Fibroblast of pulmonary artery (primary cell): ENCODE measurements at regions not wholly inside any gene's neighbourhood (a gene's known extent, or its start where the extent isn't known, plus 50 kb on each side); places are given as distances from the start of the nearest gene placed in this dataset.
"Not testable (repeated sequence)": the region's sequence is repeated elsewhere in the genome, so short reads cannot be mapped to it uniquely, and the experiment has no call there.

Source experiments
- DNase-seq: peaks from one replicate; pipeline ENCODE4 v3.0.0-alpha.2; 2010; ENCODE audit warnings: low read depth
- H3K4me3 ChIP-seq: replicated peaks from 2 replicates; pipeline ENCODE4 v1.5.1; 2011; ENCODE audit warnings: low read depth, mild to moderate bottlenecking, control low read depth, low read length, moderate library complexity
- TF ChIP-seq, protein P1 (sequence below): IDR thresholded peaks from 2 replicates; pipeline ENCODE4 v1.5.1; 2011; ENCODE audit warnings: mild to moderate bottlenecking, control low read depth, low read length, inconsistent platforms; ENCODE audit errors: missing control alignments

DNA sequence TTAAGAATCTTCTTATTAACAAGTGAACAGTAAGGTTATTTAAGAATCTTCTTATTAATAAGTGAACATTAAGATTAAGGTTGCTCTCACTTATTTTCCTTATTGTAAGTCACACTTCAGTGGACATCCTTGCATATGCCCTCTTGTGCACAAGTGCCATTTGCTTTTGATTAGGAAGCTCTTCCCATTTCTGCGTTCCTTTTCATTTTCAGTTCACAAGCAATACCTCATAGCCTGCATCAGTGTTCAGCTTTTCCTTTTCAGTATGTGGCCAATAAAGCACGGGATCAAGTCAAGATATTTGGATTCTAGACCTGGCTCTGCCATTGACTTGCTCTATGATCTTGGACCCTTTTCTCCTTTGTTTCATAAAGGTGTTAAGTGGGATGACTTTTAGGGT is 158.7 kb downstream of the DISP1 start:
- TF ChIP-seq, protein P1, sequence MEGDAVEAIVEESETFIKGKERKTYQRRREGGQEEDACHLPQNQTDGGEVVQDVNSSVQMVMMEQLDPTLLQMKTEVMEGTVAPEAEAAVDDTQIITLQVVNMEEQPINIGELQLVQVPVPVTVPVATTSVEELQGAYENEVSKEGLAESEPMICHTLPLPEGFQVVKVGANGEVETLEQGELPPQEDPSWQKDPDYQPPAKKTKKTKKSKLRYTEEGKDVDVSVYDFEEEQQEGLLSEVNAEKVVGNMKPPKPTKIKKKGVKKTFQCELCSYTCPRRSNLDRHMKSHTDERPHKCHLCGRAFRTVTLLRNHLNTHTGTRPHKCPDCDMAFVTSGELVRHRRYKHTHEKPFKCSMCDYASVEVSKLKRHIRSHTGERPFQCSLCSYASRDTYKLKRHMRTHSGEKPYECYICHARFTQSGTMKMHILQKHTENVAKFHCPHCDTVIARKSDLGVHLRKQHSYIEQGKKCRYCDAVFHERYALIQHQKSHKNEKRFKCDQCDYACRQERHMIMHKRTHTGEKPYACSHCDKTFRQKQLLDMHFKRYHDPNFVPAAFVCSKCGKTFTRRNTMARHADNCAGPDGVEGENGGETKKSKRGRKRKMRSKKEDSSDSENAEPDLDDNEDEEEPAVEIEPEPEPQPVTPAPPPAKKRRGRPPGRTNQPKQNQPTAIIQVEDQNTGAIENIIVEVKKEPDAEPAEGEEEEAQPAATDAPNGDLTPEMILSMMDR, result no peak

DNA sequence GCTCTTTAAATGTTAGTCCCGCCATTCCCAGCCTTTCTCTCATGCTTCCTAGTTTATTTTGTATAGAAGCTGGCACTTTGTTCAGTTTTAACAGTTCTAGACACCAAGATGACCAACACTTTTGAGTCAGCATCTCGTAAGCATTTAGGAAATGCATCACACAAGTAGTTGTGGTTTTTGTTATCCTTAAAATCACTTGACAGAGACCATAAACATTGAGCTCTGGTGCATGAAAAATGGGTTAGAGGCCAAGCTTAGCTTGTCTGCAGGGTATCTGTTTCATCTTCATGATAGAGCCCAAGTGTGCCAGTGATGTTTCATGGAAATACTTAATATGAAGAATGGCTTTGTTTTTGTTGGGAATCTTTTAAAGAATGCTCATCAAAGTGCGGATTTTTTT is 159.7 kb downstream of the DISP1 start:
- DNase-seq, result peak; percentile 86
- TF ChIP-seq, protein P1, result no peak

More for the DNA sequence above, 158.7 kb downstream of the DISP1 start:
- no peak overlapping the region for H3K4me3 ChIP-seq
- DNase-seq, result no peak

GRCh38 chr1:222975472-222976122 is 160.8 kb downstream of the DISP1 start:
- H3K4me3 ChIP-seq, result no peak overlapping the region
- TF ChIP-seq, protein P1, result no peak
- peak; percentile 40 for DNase-seq

More for the DNA sequence above, 159.7 kb downstream of the DISP1 start:
- H3K4me3 ChIP-seq, result no peak overlapping the region

DNA sequence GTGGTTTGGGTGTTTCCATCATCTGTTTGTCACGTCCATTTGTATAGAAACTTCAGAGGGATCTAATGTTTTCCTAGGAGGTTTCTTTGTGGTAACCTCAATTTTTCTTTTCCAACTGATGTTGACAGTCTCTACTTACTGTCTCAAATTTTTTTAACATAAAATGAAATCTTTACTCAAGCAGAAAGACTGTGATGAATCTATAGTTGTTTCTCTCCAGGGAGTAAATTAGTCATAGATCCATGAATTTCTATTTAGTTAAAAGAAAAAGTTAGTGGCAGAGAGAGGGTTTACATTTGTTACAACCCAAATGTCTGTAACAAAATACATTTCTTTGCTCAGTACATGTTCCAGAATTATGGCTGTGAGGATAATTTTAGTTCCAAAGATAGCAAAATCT is 161.6 kb downstream of the DISP1 start:
- TF ChIP-seq, protein P1, result no peak

GRCh38 chr1:222977294-222977693 is 162.5 kb downstream of the DISP1 start:
- DNase-seq, H3K4me3 ChIP-seq: not testable (repeated sequence)

More for the DNA sequence above, 161.6 kb downstream of the DISP1 start:
- no peak for DNase-seq
- H3K4me3 ChIP-seq, result no peak overlapping the region

DNA sequence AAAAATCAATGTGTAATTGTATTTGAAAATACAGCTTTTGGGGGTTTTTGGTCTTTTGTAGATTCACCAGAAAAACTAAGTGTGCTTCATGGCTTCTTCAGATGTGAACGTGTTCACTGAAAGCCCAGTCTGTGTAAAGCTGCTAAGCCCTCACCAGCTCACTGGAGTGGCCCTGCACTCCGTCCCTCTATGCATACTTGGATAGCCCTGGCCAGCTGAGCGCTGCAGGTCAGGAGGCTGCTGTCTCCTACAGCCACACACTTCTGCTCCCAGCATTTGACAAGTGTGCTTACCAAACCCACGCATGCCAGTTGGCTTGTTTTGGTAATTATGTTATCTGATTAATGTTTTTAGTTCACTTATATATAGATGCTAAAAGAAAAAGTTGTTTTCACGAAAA is 163.5 kb downstream of the TLR5 start:
- TF ChIP-seq, protein P1, result no peak
- no peak overlapping the region for H3K4me3 ChIP-seq
- no peak for DNase-seq

GRCh38 chr1:222987674-222988076 is 155.4 kb downstream of the TLR5 start:
- no peak overlapping the region for H3K4me3 ChIP-seq
- DNase-seq, result no peak
- TF ChIP-seq, protein P1, result no peak
